ENCODE measurements at regions not wholly inside any gene's neighbourhood (a gene's known extent, or its start where the extent isn't known, plus 50 kb on each side); places are given as distances from the start of the nearest gene placed in this dataset.

GRCh38 chr1:56442290-56442877 lies 137.0 kb downstream of the PLPP3 start:
- no peak for DNase-seq

GRCh38 chr1:56441601-56442000 lies 137.8 kb downstream of the PLPP3 start:
- no peak for DNase-seq

- no peak for DNase-seq
Observed at GRCh38 chr1:56439610-56440264, 139.6 kb downstream of the PLPP3 start.

- no peak for DNase-seq
Observed at GRCh38 chr1:56438901-56439551, 140.3 kb downstream of the PLPP3 start.

GRCh38 chr1:56437959-56438358 lies 141.4 kb downstream of the PLPP3 start:
- no peak for DNase-seq

- no peak for DNase-seq
Observed at GRCh38 chr1:56436912-56437417, 142.4 kb downstream of the PLPP3 start.

- no peak for DNase-seq
Observed at GRCh38 chr1:56436296-56436695, 143.1 kb downstream of the PLPP3 start.

GRCh38 chr1:56435434-56436262 lies 143.7 kb downstream of the PLPP3 start:
- no peak for DNase-seq

- DNase-seq, result no peak
Observed at GRCh38 chr1:56434740-56435139, 144.6 kb downstream of the PLPP3 start.

GRCh38 chr1:56434025-56434424 lies 145.3 kb downstream of the PLPP3 start:
- DNase-seq, result no peak

GRCh38 chr1:56433056-56433577 lies 146.2 kb downstream of the PLPP3 start:
- DNase-seq, result no peak

GRCh38 chr1:56432166-56432971 lies 147.0 kb downstream of the PLPP3 start:
- no peak for DNase-seq

- DNase-seq, result no peak
Observed at GRCh38 chr1:56430141-56430839, 149.1 kb downstream of the PLPP3 start.

GRCh38 chr1:56429288-56429687 lies 150.1 kb downstream of the PLPP3 start:
- no peak for DNase-seq

GRCh38 chr1:56426587-56427381 lies 152.6 kb downstream of the PLPP3 start:
- no peak for DNase-seq

GRCh38 chr1:56425494-56426037 lies 153.8 kb downstream of the PLPP3 start:
- no peak for DNase-seq

GRCh38 chr1:56424744-56425493 lies 154.4 kb downstream of the PLPP3 start:
- no peak for DNase-seq

- DNase-seq, result no peak
Observed at GRCh38 chr1:56423716-56424115, 155.6 kb downstream of the PLPP3 start.

GRCh38 chr1:56418151-56418631 lies 161.2 kb downstream of the PLPP3 start:
- no peak for DNase-seq
